H1 (cell line): ENCODE measurements at regions not wholly inside any gene's neighbourhood (a gene's known extent, or its start where the extent isn't known, plus 50 kb on each side); places are given as distances from the start of the nearest gene placed in this dataset.

Experiments used
- CTCF ChIA-PET: fragments of 300-600 bp; sonication (Branson Sonifier 250); formaldehyde crosslinking; loops from one replicate; lab custom pipeline; 2021; ENCODE audit not compliant: partially characterized antibody; lab: Charles Lee
- POLR2A ChIA-PET: fragments of 300-600 bp; sonication (Branson Sonifier 250); formaldehyde crosslinking; loops from one replicate; lab custom pipeline; 2021; ENCODE audit warnings: inconsistent platforms; ENCODE audit not compliant: partially characterized antibody; lab: Charles Lee
- DNase-seq, 2 experiments: peaks; one replicate each; pipeline versions ENCODE4 v3.0.0 to v3.0.0-alpha.2; 2010 to 2022; ENCODE audit warnings: low spot score in 2 of 2, low read depth in 1 of 2, mixed read lengths in 1 of 2
- FAIRE-seq: peaks from 2 replicates; lab custom pipeline; 2011; peaks lifted over from hg19 to GRCh38; lab: Jason Lieb, UNC
- H2AFZ ChIP-seq: 2 replicates; pipeline ENCODE4 v1.8.1; 2012; ENCODE audit warnings: low read length, inconsistent platforms
- H2AK5ac ChIP-seq: 2 replicates; pipeline ENCODE4 v1.6.1; 2013; ENCODE audit warnings: low read depth, low read length
- H2BK120ac ChIP-seq: replicated peaks from 2 replicates; pipeline ENCODE3; 2013; ENCODE audit warnings: low read depth, low read length, inconsistent platforms
- H2BK12ac ChIP-seq: 2 replicates; pipeline ENCODE4 v1.6.1; 2013; ENCODE audit warnings: low read depth, low read length
- H2BK15ac ChIP-seq: 2 replicates; pipeline ENCODE4 v1.6.1; 2013; ENCODE audit warnings: low read length
- H2BK20ac ChIP-seq: 2 replicates; pipeline ENCODE4 v1.6.1; 2013; ENCODE audit warnings: low read length
- H2BK5ac ChIP-seq: 2 replicates; pipeline ENCODE4 v1.6.1; 2013; ENCODE audit warnings: low read depth, low read length
- H3K14ac ChIP-seq: 2 replicates; pipeline ENCODE4 v1.6.1; 2013; ENCODE audit warnings: inconsistent platforms; ENCODE audit not compliant: insufficient read length
- H3K18ac ChIP-seq: 2 replicates; pipeline ENCODE4 v1.6.1; 2013; ENCODE audit warnings: low read length; ENCODE audit errors: extremely low read depth
- H3K23ac ChIP-seq: 2 replicates; pipeline ENCODE4 v1.6.1; 2013; ENCODE audit warnings: inconsistent platforms; ENCODE audit not compliant: insufficient read length
- H3K23me2 ChIP-seq: 2 replicates; pipeline ENCODE4 v1.6.1; 2013; ENCODE audit warnings: low read depth, low read length
- H3K27ac ChIP-seq: 2 replicates; pipeline ENCODE4 v1.6.1; 2011; ENCODE audit warnings: low read depth, low read length, inconsistent platforms
- H3K27me3 ChIP-seq, 4 experiments: replicated peaks in 1 of 4; 1 replicate in 1 of 4; 2 replicates in 3 of 4; pipeline versions ENCODE4 v1.6.1 to v1.8.1; 2011 to 2013; ENCODE audit warnings: low read length in 3 of 4, mild to moderate bottlenecking in 3 of 4, inconsistent platforms in 2 of 4, mixed read lengths in 2 of 4, moderate library complexity in 1 of 4; ENCODE audit not compliant: control insufficient read depth in 3 of 4, insufficient read depth in 3 of 4; ENCODE audit errors: extremely low read depth in 1 of 4
- H3K36me3 ChIP-seq, 4 experiments: 2 replicates each; pipeline versions ENCODE4 v1.6.1 to v1.8.1; 2011 to 2013; ENCODE audit warnings: mild to moderate bottlenecking in 4 of 4, low read length in 3 of 4, moderate library complexity in 2 of 4, control low read depth in 1 of 4, inconsistent platforms in 1 of 4; ENCODE audit not compliant: insufficient read depth in 4 of 4, control insufficient read depth in 2 of 4
- H3K4ac ChIP-seq: replicated peaks from 2 replicates; pipeline ENCODE3; 2013; ENCODE audit warnings: low read length, low read depth, mixed read lengths, inconsistent platforms; ENCODE audit not compliant: insufficient read length
- H3K4me1 ChIP-seq, 4 experiments: replicated peaks in 1 of 4; 1 replicate in 1 of 4; 2 replicates in 3 of 4; pipeline versions ENCODE4 v1.6.1 to v1.8.1; 2011 to 2013; ENCODE audit warnings: low read length in 3 of 4, inconsistent platforms in 2 of 4, mixed read lengths in 1 of 4; ENCODE audit not compliant: insufficient read depth in 4 of 4, control insufficient read depth in 3 of 4
- H3K4me2 ChIP-seq, 2 experiments: 2 replicates each; pipeline versions ENCODE4 v1.6.1 to v1.8.1; 2011 to 2013; ENCODE audit warnings: low read depth in 2 of 2, low read length in 2 of 2, control low read depth in 1 of 2, inconsistent platforms in 1 of 2, mild to moderate bottlenecking in 1 of 2; ENCODE audit not compliant: insufficient read depth in 1 of 2
- H3K4me3 ChIP-seq, 4 experiments: fragments of 200-600, 300-600 bp in 1 of 4; sonication (generic), shearing (Covaris generic), sonication (Bioruptor Twin) in 1 of 4; 2 replicates each; pipeline versions ENCODE4 v1.5.1 to v1.8.1; 2011 to 2016; ENCODE audit warnings: low read length in 4 of 4, low read depth in 3 of 4, control low read depth in 2 of 4, inconsistent platforms in 2 of 4, mild to moderate bottlenecking in 2 of 4, mixed read lengths in 1 of 4, moderate library complexity in 1 of 4; ENCODE audit not compliant: insufficient read depth in 2 of 4; ENCODE audit errors: extremely low read depth in 1 of 4
- H3K56ac ChIP-seq: replicated peaks from 2 replicates; pipeline ENCODE3; 2013; ENCODE audit warnings: low read depth, mild to moderate bottlenecking, mixed read lengths, low read length, inconsistent platforms; ENCODE audit not compliant: insufficient read length
- H3K79me1 ChIP-seq: 2 replicates; pipeline ENCODE4 v1.6.1; 2013; ENCODE audit warnings: low read depth, low read length, control low read depth
- H3K79me2 ChIP-seq, 2 experiments: 2 replicates each; pipeline versions ENCODE4 v1.6.1 to v1.8.1; 2012 to 2013; ENCODE audit warnings: low read length in 2 of 2, mild to moderate bottlenecking in 2 of 2, inconsistent platforms in 1 of 2; ENCODE audit not compliant: insufficient read depth in 2 of 2, control insufficient read depth in 1 of 2
- H3K9ac ChIP-seq, 4 experiments: replicated peaks in 1 of 4; 1 replicate in 1 of 4; 2 replicates in 3 of 4; pipeline versions ENCODE4 v1.6.1 to v1.8.1; 2011 to 2013; ENCODE audit warnings: low read depth in 3 of 4, low read length in 3 of 4, control low read depth in 2 of 4, mild to moderate bottlenecking in 2 of 4, moderate library complexity in 2 of 4, inconsistent platforms in 1 of 4; ENCODE audit errors: extremely low read depth in 1 of 4
- H3K9me3 ChIP-seq, 2 experiments: 2 replicates each; pipeline versions ENCODE4 v1.6.1 to v1.8.1; 2012 to 2013; ENCODE audit warnings: mild to moderate bottlenecking in 2 of 2, moderate library complexity in 2 of 2, control low read depth in 1 of 2, inconsistent platforms in 1 of 2, low read depth in 1 of 2, low read length in 1 of 2, mixed read lengths in 1 of 2; ENCODE audit not compliant: insufficient read depth in 2 of 2
- H4K20me1 ChIP-seq, 2 experiments: replicated peaks in 1 of 2; 2 replicates each; pipeline versions ENCODE3 to v1.8.1; 2011 to 2013; ENCODE audit warnings: inconsistent platforms in 2 of 2, low read length in 2 of 2, mild to moderate bottlenecking in 1 of 2; ENCODE audit not compliant: insufficient read depth in 2 of 2, control insufficient read depth in 1 of 2
- H4K5ac ChIP-seq: 2 replicates; pipeline ENCODE4 v1.6.1; 2013; ENCODE audit warnings: low read length, low read depth, mixed read lengths, inconsistent platforms; ENCODE audit not compliant: insufficient read length
- H4K8ac ChIP-seq: 2 replicates; pipeline ENCODE4 v1.8.0; 2013; ENCODE audit warnings: mild to moderate bottlenecking, moderate library complexity, low read length, inconsistent platforms; ENCODE audit not compliant: insufficient read depth; ENCODE audit errors: extremely low read depth
- H4K91ac ChIP-seq: replicated peaks from 2 replicates; pipeline ENCODE3; 2013; ENCODE audit warnings: low read length, mixed read lengths, inconsistent platforms; ENCODE audit not compliant: insufficient read length
- CBX8 ChIP-seq: fragments of 300-800, 300-1000 bp; sonication (generic); IDR thresholded peaks from 2 replicates; pipeline ENCODE4 v1.7.1; 2016; ENCODE audit warnings: low read depth, low read length, borderline replicate concordance
- CREB1 ChIP-seq: IDR thresholded peaks from 2 replicates; pipeline ENCODE4 v1.6.1; 2012; ENCODE audit warnings: inconsistent platforms
- EZH2 ChIP-seq: fragments of 200-600 bp; sonication (generic); IDR thresholded peaks from 2 replicates; pipeline ENCODE4 v1.7.1; 2012; ENCODE audit warnings: low read depth, mild to moderate bottlenecking, moderate library complexity, low read length, inconsistent platforms; ENCODE audit not compliant: severe bottlenecking
- GTF2F1 ChIP-seq: IDR thresholded peaks from 2 replicates; pipeline ENCODE4 v1.6.1; 2012; ENCODE audit warnings: low read depth, low read length, improper control_type of control experiment, borderline replicate concordance
- JUND ChIP-seq: IDR thresholded peaks from 2 replicates; pipeline ENCODE4 v1.6.1; 2011; ENCODE audit warnings: mild to moderate bottlenecking, improper control_type of control experiment, low read length
- KDM5A ChIP-seq: fragments of 200-600 bp; IDR thresholded peaks from 2 replicates; pipeline ENCODE4 v1.7.1; 2012; ENCODE audit warnings: mild to moderate bottlenecking, low read length, inconsistent platforms, mixed read lengths
- MAFK ChIP-seq: IDR thresholded peaks from 2 replicates; pipeline ENCODE4 v1.6.1; 2012; ENCODE audit warnings: low read depth, mild to moderate bottlenecking, improper control_type of control experiment, low read length
- POLR2A ChIP-seq, 2 experiments: IDR thresholded peaks; 1 replicate in 1 of 2; 2 replicates in 1 of 2; pipeline ENCODE4 v1.6.1; 2011; ENCODE audit warnings: low read depth in 2 of 2, low read length in 2 of 2, mild to moderate bottlenecking in 2 of 2; ENCODE audit errors: control extremely low read depth in 1 of 2
- POU5F1 ChIP-seq: IDR thresholded peaks from 2 replicates; pipeline ENCODE4 v1.6.1; 2011; ENCODE audit warnings: low read depth, mild to moderate bottlenecking, low read length, moderate library complexity
- RXRA ChIP-seq: IDR thresholded peaks from 2 replicates; pipeline ENCODE4 v1.6.1; 2011; ENCODE audit warnings: low read depth, mild to moderate bottlenecking, low read length, moderate library complexity; ENCODE audit not compliant: insufficient read depth
- TEAD4 ChIP-seq: IDR thresholded peaks from 2 replicates; pipeline ENCODE4 v1.6.1; 2012; ENCODE audit warnings: low read depth, low read length, inconsistent platforms, mixed read lengths
- WGBS, 2 experiments: shearing (Covaris generic) in 1 of 2; methylation state at CpG; one replicate each; pipeline versions ENCODE4 v1.1.6 to v1.1.7; 2013 to 2015; ENCODE audit warnings: low lambda C conversion rate in 2 of 2, mixed read lengths in 2 of 2, inconsistent platforms in 1 of 2, low coverage in 1 of 2, missing lambda C conversion rate in 1 of 2; ENCODE audit not compliant: insufficient replicate concordance in 2 of 2, insufficient coverage in 1 of 2, insufficient read length in 1 of 2; ENCODE audit errors: extremely low coverage in 1 of 2, missing lambda C conversion rate in 1 of 2; 5-methylcytosine and 5-hydroxymethylcytosine counted together
- TF ChIP-seq, protein P1 (sequence below): IDR thresholded peaks from 2 replicates; pipeline ENCODE4 v1.6.1; 2011; ENCODE audit warnings: low read depth, mild to moderate bottlenecking, low read length; ENCODE audit not compliant: insufficient read depth

DNA sequence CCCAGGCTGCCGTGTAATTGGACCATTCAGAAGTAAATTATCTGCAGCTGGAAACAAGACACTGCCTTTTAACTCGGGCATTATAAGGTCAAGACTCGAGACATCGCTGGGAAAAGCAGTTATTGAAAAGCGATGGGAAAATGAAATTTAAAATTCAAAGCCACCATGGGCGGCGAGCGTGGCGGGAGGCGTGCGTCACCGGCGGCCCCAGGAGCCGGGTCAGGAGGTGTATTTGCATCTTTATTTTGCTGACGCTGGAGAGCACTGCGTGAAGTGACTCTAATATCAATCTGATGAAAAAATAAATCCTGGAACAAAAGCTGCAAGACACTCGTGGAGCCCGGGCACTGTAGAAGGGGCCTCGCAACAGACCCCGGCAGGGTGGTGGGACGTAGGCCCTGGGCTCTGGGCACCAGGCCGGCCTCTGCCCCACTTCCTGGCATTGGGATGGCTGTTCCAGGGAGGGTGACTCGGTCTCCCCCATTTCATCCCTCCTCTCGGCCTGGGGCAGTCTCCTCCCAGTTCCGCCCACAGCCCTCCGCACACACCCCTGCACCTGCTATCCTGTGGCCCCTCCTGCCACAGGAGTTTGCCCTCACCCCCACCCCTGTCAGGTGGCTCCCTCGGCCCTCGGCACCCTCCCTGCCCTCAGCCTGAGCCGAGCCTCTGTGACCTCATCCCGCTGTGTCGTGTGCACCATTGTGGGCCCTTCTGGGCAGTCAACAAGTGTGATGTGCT, 196.2 kb downstream of the KIF26A start:
- no peak overlapping the region for H3K4me2 ChIP-seq
- H2BK15ac ChIP-seq, result no peak overlapping the region
- H3K36me3 ChIP-seq, result no peaks in the 10 kb centered on the region
- no peak overlapping the region for H3K27ac ChIP-seq
- H4K5ac ChIP-seq, result no peak overlapping the region
- no peaks in the 10 kb centered on the region for H3K4me1 ChIP-seq
- no peak overlapping the region for H2BK12ac ChIP-seq
- H4K91ac ChIP-seq, result no peak overlapping the region
- H3K18ac ChIP-seq, result no peak overlapping the region; the same call in 1 of the 2 replicates
- no peak overlapping the region for H3K9ac ChIP-seq
- H3K23me2 ChIP-seq, result no peaks in the 10 kb centered on the region
- WGBS, 2 experiments, result 94% methylated on average over 28 of the region's 31 CpGs; no CpG with 5 or more reads in 1 of the 2 experiments
- no peak overlapping the region for H3K4ac ChIP-seq
- FAIRE-seq (no peak), DNase-seq (no peak)
- H3K79me1 ChIP-seq, result no peaks in the 10 kb centered on the region
- no peak overlapping the region for H2BK5ac ChIP-seq
- H3K23ac ChIP-seq, result no peak overlapping the region
- H3K56ac ChIP-seq, result no peak overlapping the region
- no peak overlapping the region for H2BK20ac ChIP-seq
- no peak overlapping the region for H3K14ac ChIP-seq
- no peak overlapping the region for H2AK5ac ChIP-seq
- no peak overlapping the region for H2BK120ac ChIP-seq
- no peak overlapping the region for H4K8ac ChIP-seq
- no peak overlapping the region for H3K4me3 ChIP-seq
- H3K27me3 ChIP-seq, result no peaks in the 10 kb centered on the region
- ChIA-PET POLR2A (no interaction called here), CTCF (no interaction called here)
- no peaks in the 10 kb centered on the region for H4K20me1 ChIP-seq
- H3K9me3 ChIP-seq, result peaks cover 5% of the 10 kb centered on the region in 2 experiments; a peak in 3 of 4 replicates
- no peaks in the 10 kb centered on the region for H3K79me2 ChIP-seq
- no peak overlapping the region for H2AFZ ChIP-seq
- TF ChIP-seq CBX8 (no peak), GTF2F1 (no peak), POLR2A (IDR thresholded peaks at IDR 0.05; ENCODE audit: control extremely low read depth in 1 of 2, low read depth in 2 of 2, low read length in 2 of 2) (no peak), JUND (no peak), RXRA (no peak), MAFK (no peak), POU5F1 (no peak), KDM5A (no peak), EZH2 (no peak), CREB1 (no peak), TEAD4 (no peak)
- TF ChIP-seq, protein P1, sequence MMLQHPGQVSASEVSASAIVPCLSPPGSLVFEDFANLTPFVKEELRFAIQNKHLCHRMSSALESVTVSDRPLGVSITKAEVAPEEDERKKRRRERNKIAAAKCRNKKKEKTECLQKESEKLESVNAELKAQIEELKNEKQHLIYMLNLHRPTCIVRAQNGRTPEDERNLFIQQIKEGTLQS, result no peak
